ENCODE measurements at regions not wholly inside any gene's neighbourhood (a gene's known extent, or its start where the extent isn't known, plus 50 kb on each side); places are given as distances from the start of the nearest gene placed in this dataset.

GRCh38 chrX:39479856-39480255 is 617.9 kb downstream of the BCOR start:
- no peak overlapping the region for H3K4me2 ChIP-seq (ENCODE audit: low read length)
- no peak overlapping the region for H3K9ac ChIP-seq (ENCODE audit: low read length)
- no peaks in the 10 kb centered on the region for H3K4me1 ChIP-seq (ENCODE audit: insufficient read depth, low read length)
- intact Hi-C loops (cut with micrococcal nuclease): no loop called here
- DNase-seq (no peak), ATAC-seq (no peak)
- TF ChIP-seq EZH2phosphoT487 (IDR thresholded peaks at IDR 0.05; ENCODE audit: borderline replicate concordance, low read length): no peak
- TF ChIP-seq EZH2 (IDR thresholded peaks at IDR 0.05; ENCODE audit: low read length, unreplicated experiment): no peak
- no peak for TF ChIP-seq CTCF (conservative IDR thresholded peaks at IDR 0.05; ENCODE audit: low read depth, low read length)
- H4K20me1 ChIP-seq (ENCODE audit: low read length): no peaks in the 10 kb centered on the region
- H3K9me2 ChIP-seq (replicated peaks; ENCODE audit: low read length): no peaks in the 10 kb centered on the region
- no peaks in the 10 kb centered on the region for H3F3A ChIP-seq (ENCODE audit: low read length, unreplicated experiment)
- H3K36me3 ChIP-seq (ENCODE audit: low read depth, low read length): no peaks in the 10 kb centered on the region
- BruUV-seq (replicated peaks): no TSS peak
- no peaks in the 10 kb centered on the region for H3K9me3 ChIP-seq (ENCODE audit: low read length)
- peaks cover 31% of the 10 kb centered on the region for H3K27me3 ChIP-seq (ENCODE audit: low read length)
- CTCF ChIA-PET: no interaction called here
- no peak overlapping the region for H3K27ac ChIP-seq (ENCODE audit: low read length)
- POLR2A ChIA-PET (ENCODE audit: unreplicated experiment): no interaction called here
- H2AFZ ChIP-seq (ENCODE audit: low read length): no peak overlapping the region
- no peak overlapping the region for H3K4me3 ChIP-seq (ENCODE audit: low read length)
- H3K79me2 ChIP-seq (ENCODE audit: low read length): no peaks in the 10 kb centered on the region

DNA sequence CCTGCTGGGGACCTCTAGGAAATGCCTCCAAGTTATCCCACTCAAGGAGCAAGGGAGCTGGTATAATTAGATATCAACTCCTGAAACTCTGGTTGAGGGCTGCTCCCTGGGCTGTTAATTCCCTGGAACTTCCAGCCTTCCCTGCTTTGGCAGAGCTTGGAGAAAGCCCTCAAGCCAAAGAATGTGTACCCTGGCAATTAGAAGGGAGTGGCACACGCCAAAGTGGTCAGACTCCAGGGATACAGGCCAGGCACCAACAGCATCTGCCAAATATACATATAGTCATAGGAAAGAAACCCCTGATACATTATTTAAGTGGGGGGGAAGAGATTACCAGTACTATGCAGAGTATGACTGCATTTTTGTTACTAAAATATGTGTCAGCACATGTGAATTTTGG is 616.8 kb downstream of the BCOR start:
- peaks cover 37% of the 10 kb centered on the region for H3K27me3 ChIP-seq (ENCODE audit: low read length)
- no peak overlapping the region for H3K4me3 ChIP-seq (ENCODE audit: low read length)
- no peaks in the 10 kb centered on the region for H3K4me1 ChIP-seq (ENCODE audit: insufficient read depth, low read length)
- no peaks in the 10 kb centered on the region for H4K20me1 ChIP-seq (ENCODE audit: low read length)
- ChIA-PET POLR2A (ENCODE audit: unreplicated experiment) (no interaction called here), CTCF (no interaction called here)
- TF ChIP-seq EZH2 (IDR thresholded peaks at IDR 0.05; ENCODE audit: low read length, unreplicated experiment): no peak
- TF ChIP-seq EZH2phosphoT487 (IDR thresholded peaks at IDR 0.05; ENCODE audit: borderline replicate concordance, low read length): no peak
- no peak for TF ChIP-seq CTCF (conservative IDR thresholded peaks at IDR 0.05; ENCODE audit: low read depth, low read length)
- H3K9me2 ChIP-seq (replicated peaks; ENCODE audit: low read length): no peaks in the 10 kb centered on the region
- H3F3A ChIP-seq (ENCODE audit: low read length, unreplicated experiment): no peaks in the 10 kb centered on the region
- no peak overlapping the region for H3K27ac ChIP-seq (ENCODE audit: low read length)
- no peak for DNase-seq
- no TSS peak for BruUV-seq (replicated peaks)
- no peak overlapping the region for H3K9ac ChIP-seq (ENCODE audit: low read length)
- no peaks in the 10 kb centered on the region for H3K9me3 ChIP-seq (ENCODE audit: low read length)
- intact Hi-C loops (cut with micrococcal nuclease): no loop called here
- H3K79me2 ChIP-seq (ENCODE audit: low read length): no peaks in the 10 kb centered on the region
- no peaks in the 10 kb centered on the region for H3K36me3 ChIP-seq (ENCODE audit: low read depth, low read length)
- no peak for ATAC-seq
- H2AFZ ChIP-seq (ENCODE audit: low read length): no peak overlapping the region
- no peak overlapping the region for H3K4me2 ChIP-seq (ENCODE audit: low read length)

DNA sequence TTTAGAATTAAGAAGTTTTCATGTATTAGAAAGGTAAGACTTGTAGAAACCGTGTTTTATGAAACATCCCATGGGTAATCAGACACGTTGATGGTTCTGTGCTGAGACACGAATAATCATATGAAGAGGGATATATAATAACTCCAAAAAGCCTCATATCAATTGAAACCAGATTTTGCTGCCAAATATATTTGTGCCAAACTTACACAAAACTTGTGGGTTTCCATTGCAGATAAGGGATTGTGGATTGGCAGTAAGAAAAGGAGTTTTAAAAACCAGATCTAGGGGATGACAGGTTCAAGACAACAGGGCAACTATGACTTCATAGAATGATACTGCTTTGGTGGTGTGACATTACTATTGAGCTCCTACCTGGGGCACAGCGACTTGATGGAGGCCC is 616.1 kb downstream of the BCOR start:
- no TSS peak for BruUV-seq (replicated peaks)
- no peaks in the 10 kb centered on the region for H3K9me2 ChIP-seq (replicated peaks; ENCODE audit: low read length)
- POLR2A ChIA-PET (ENCODE audit: unreplicated experiment): no interaction called here

More for the DNA sequence above, 616.1 kb downstream of the BCOR start:
- ATAC-seq: no peak
- Histone ChIP-seq H4K20me1 (ENCODE audit: low read length) (no peaks in the 10 kb centered on the region), H3K36me3 (ENCODE audit: low read depth, low read length) (no peaks in the 10 kb centered on the region), H3K27ac (ENCODE audit: low read length) (no peak overlapping the region), H3K27me3 (ENCODE audit: low read length) (peaks cover 43% of the 10 kb centered on the region), H3F3A (ENCODE audit: low read length, unreplicated experiment) (no peaks in the 10 kb centered on the region), H3K4me2 (ENCODE audit: low read length) (no peak overlapping the region), H3K9ac (ENCODE audit: low read length) (no peak overlapping the region), H2AFZ (ENCODE audit: low read length) (no peak overlapping the region), H3K79me2 (ENCODE audit: low read length) (no peaks in the 10 kb centered on the region), H3K9me3 (ENCODE audit: low read length) (no peaks in the 10 kb centered on the region), H3K4me3 (ENCODE audit: low read length) (no peak overlapping the region), H3K4me1 (ENCODE audit: insufficient read depth, low read length) (no peaks in the 10 kb centered on the region)
- TF ChIP-seq EZH2phosphoT487 (IDR thresholded peaks at IDR 0.05; ENCODE audit: borderline replicate concordance, low read length): no peak
- no peak for TF ChIP-seq CTCF (conservative IDR thresholded peaks at IDR 0.05; ENCODE audit: low read depth, low read length)
- no peak for TF ChIP-seq EZH2 (IDR thresholded peaks at IDR 0.05; ENCODE audit: low read length, unreplicated experiment)
- DNase-seq: no peak
- CTCF ChIA-PET: no interaction called here
- intact Hi-C loops (cut with micrococcal nuclease): no loop called here
